Hepatocyte (in vitro differentiated cells): ENCODE measurements at regions not wholly inside any gene's neighbourhood (a gene's known extent, or its start where the extent isn't known, plus 50 kb on each side); places are given as distances from the start of the nearest gene placed in this dataset.
A peak's percentile ranks its signal among the peaks of the same experiment; 100 is the strongest.

Experiments
- DNase-seq: peaks from one replicate; pipeline ENCODE4 v3.0.0-alpha.2; 2016; ENCODE audit warnings: low spot score
- H2AFZ ChIP-seq: fragments of 200-600 bp; sonication (generic); 2 replicates; pipeline ENCODE4 v1.6.0; 2016; ENCODE audit warnings: antibody characterized with exemption, mild to moderate bottlenecking
- H3K27ac ChIP-seq: fragments of 200-600 bp; sonication (generic); 2 replicates; pipeline ENCODE4 v1.5.1; 2016; ENCODE audit warnings: mild to moderate bottlenecking
- H3K27me3 ChIP-seq: fragments of 200-600 bp; sonication (generic); 2 replicates; pipeline ENCODE4 v1.6.1; 2016
- H3K36me3 ChIP-seq: fragments of 200-600 bp; sonication (generic); replicated peaks from 2 replicates; pipeline ENCODE4 v1.5.1; 2016; ENCODE audit warnings: low read depth; ENCODE audit not compliant: insufficient read depth
- H3K4me1 ChIP-seq: fragments of 200-600 bp; sonication (generic); 2 replicates; pipeline ENCODE4 v1.5.1; 2016; ENCODE audit warnings: mild to moderate bottlenecking, moderate library complexity; ENCODE audit not compliant: insufficient read depth
- H3K4me2 ChIP-seq: fragments of 200-600 bp; sonication (generic); 2 replicates; pipeline ENCODE4 v1.6.0; 2016
- H3K4me3 ChIP-seq: fragments of 200-600 bp; sonication (generic); 2 replicates; pipeline ENCODE4 v1.5.1; 2016; ENCODE audit warnings: mild to moderate bottlenecking
- H3K79me2 ChIP-seq: fragments of 200-600 bp; sonication (generic); 2 replicates; pipeline ENCODE4 v1.6.0; 2017; ENCODE audit warnings: mild to moderate bottlenecking
- H3K9me2 ChIP-seq: fragments of 200-600 bp; sonication (generic); replicated peaks from 2 replicates; pipeline ENCODE4 v1.6.0; 2017; ENCODE audit warnings: mild to moderate bottlenecking; ENCODE audit not compliant: insufficient read depth
- H3K9me3 ChIP-seq: fragments of 200-600 bp; sonication (generic); 2 replicates; pipeline ENCODE4 v1.5.1; 2016; ENCODE audit warnings: low read depth, mild to moderate bottlenecking
- H4K20me1 ChIP-seq: fragments of 200-600 bp; sonication (generic); 2 replicates; pipeline ENCODE4 v1.6.0; 2016; ENCODE audit warnings: mild to moderate bottlenecking; ENCODE audit not compliant: insufficient read depth, poor library complexity, severe bottlenecking
- CTCF ChIP-seq: fragments of 200-600 bp; sonication (generic); IDR thresholded peaks from 2 replicates; pipeline ENCODE4 v1.5.1; 2016; ENCODE audit warnings: antibody characterized with exemption, mild to moderate bottlenecking; ENCODE audit not compliant: poor library complexity
- EZH2 ChIP-seq: fragments of 200-600 bp; sonication (generic); IDR thresholded peaks from 2 replicates; pipeline ENCODE4 v1.6.1; 2016; ENCODE audit warnings: antibody characterized with exemption, mild to moderate bottlenecking, borderline replicate concordance
- EZH2phosphoT487 ChIP-seq: fragments of 200-600 bp; sonication (generic); IDR thresholded peaks from one replicate; pipeline ENCODE4 v1.6.1; 2018; ENCODE audit warnings: antibody characterized with exemption, mild to moderate bottlenecking, low read depth, moderate library complexity; ENCODE audit not compliant: unreplicated experiment, severe bottlenecking
- WGBS: methylation state at CpG from one replicate; pipeline ENCODE4 v1.1.6; 2016; ENCODE audit warnings: low lambda C conversion rate; ENCODE audit errors: missing lambda C conversion rate; 5-methylcytosine and 5-hydroxymethylcytosine counted together

- H3K9me3 ChIP-seq, result no peaks in the 10 kb centered on the region
- H3K79me2 ChIP-seq, result no peaks in the 10 kb centered on the region
- no peaks in the 10 kb centered on the region for H3K27me3 ChIP-seq
- no peaks in the 10 kb centered on the region for H4K20me1 ChIP-seq
- no peaks in the 10 kb centered on the region for H3K4me1 ChIP-seq
- TF ChIP-seq CTCF (no peak), EZH2 (no peak), EZH2phosphoT487 (no peak)
- H3K36me3 ChIP-seq, result no peaks in the 10 kb centered on the region
- WGBS, result 94% methylated on average over 2 of the region's 2 CpGs
- H2AFZ ChIP-seq, result no peak overlapping the region
- no peaks in the 10 kb centered on the region for H3K9me2 ChIP-seq
- peak; percentile 62 for DNase-seq
- H3K27ac ChIP-seq, result no peak overlapping the region
- H3K4me2 ChIP-seq, result no peak overlapping the region
- H3K4me3 ChIP-seq, result no peak overlapping the region
Measured at GRCh38 chr1:116268211-116268610, 104.8 kb upstream of the ATP1A1 start.

GRCh38 chr1:116270316-116271057 lies 102.6 kb upstream of the ATP1A1 start:
- H3K4me3 ChIP-seq, result no peak overlapping the region
- no peak for DNase-seq
- H3K4me2 ChIP-seq, result no peak overlapping the region
- TF ChIP-seq CTCF, result no peak
- TF ChIP-seq EZH2phosphoT487, result no peak
- no peak for TF ChIP-seq EZH2
- H3K27ac ChIP-seq, result no peak overlapping the region
- no peaks in the 10 kb centered on the region for H3K79me2 ChIP-seq
- H3K9me2 ChIP-seq, result no peaks in the 10 kb centered on the region
- no peaks in the 10 kb centered on the region for H3K36me3 ChIP-seq
- H2AFZ ChIP-seq, result no peak overlapping the region
- 71% methylated on average over 2 of the region's 2 CpGs for WGBS
- no peaks in the 10 kb centered on the region for H3K4me1 ChIP-seq
- no peaks in the 10 kb centered on the region for H4K20me1 ChIP-seq
- H3K27me3 ChIP-seq, result no peaks in the 10 kb centered on the region
- H3K9me3 ChIP-seq, result no peaks in the 10 kb centered on the region

DNA sequence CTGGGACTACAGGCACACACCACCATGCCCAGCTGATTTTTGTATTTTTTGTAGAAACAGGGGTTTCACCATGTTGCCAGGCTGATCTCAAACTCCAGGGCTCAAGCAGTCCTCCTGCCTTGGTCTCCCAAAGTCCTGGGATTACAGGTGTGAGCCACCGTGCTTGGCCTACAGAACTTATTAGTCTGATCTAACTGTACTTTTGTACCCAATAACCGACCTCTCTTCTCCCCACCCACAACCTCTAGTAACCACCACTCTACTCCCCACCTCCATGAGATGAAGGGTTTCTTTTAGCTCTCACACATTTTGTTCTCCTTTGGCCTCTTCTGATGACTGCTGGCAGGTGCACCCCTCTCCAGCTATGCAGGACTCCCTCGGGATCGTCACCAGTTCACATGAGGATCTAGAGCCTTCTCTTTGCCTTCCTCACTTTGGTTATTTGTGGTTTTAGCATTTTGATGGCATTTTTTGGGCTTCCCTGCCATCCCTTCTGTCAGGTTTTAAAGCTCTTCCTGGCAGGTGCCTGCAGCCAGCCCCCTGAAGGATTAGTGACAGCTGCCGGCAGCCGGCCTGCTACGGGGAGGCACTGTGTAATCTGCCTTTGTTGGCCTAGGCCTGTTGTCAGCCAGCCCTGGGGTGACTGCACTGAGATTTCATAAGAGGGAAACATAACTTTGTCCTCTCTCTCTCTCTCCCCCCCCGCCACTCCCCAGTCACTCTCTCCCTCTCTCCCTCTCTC lies 99.8 kb upstream of the ATP1A1 start:
- 76% methylated on average over 8 of the region's 8 CpGs for WGBS
- H3K4me2 ChIP-seq, result no peak overlapping the region

DNA sequence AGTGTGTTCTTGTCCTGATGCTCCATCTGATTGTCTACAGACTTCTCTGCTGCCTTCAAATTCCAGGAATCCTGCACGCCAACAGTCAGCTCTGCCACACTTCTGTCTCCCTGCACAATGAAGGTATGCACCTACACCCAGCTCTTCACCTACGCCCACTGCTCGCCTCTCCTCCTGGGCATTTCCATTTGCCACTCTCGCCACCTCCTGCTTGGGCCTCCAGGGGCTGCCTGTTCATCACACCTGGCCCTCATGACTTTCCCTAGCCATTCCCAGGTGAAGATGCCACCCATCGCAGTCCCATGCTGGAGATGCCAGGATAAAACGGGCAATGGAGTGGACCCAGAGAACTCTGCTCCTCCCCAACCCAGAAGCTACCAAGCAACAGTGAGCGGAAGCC lies 96.5 kb upstream of the ATP1A1 start:
- no peak overlapping the region for H3K27ac ChIP-seq
- H3K9me3 ChIP-seq, result no peaks in the 10 kb centered on the region
- H3K9me2 ChIP-seq, result no peaks in the 10 kb centered on the region
- DNase-seq, result no peak
- no peaks in the 10 kb centered on the region for H4K20me1 ChIP-seq
- H3K4me1 ChIP-seq, result no peaks in the 10 kb centered on the region
- H3K27me3 ChIP-seq, result no peaks in the 10 kb centered on the region
- WGBS, result 97% methylated on average over 7 of the region's 7 CpGs
- TF ChIP-seq EZH2 (no peak), CTCF (no peak), EZH2phosphoT487 (no peak)
- H3K79me2 ChIP-seq, result no peaks in the 10 kb centered on the region
- H2AFZ ChIP-seq, result no peak overlapping the region
- H3K4me2 ChIP-seq, result no peak overlapping the region
- H3K36me3 ChIP-seq, result no peaks in the 10 kb centered on the region
- no peak overlapping the region for H3K4me3 ChIP-seq

More for the DNA sequence above, 99.8 kb upstream of the ATP1A1 start:
- H3K9me2 ChIP-seq, result no peaks in the 10 kb centered on the region
- no peaks in the 10 kb centered on the region for H3K36me3 ChIP-seq
- H4K20me1 ChIP-seq, result no peaks in the 10 kb centered on the region
- peak overlapping the region; percentile 61 for H3K27ac ChIP-seq
- no peaks in the 10 kb centered on the region for H3K9me3 ChIP-seq
- TF ChIP-seq EZH2 (no peak), EZH2phosphoT487 (no peak)
- no peaks in the 10 kb centered on the region for H3K79me2 ChIP-seq
- H2AFZ ChIP-seq, result no peak overlapping the region
- DNase-seq, result peak; percentile 52
- no peaks in the 10 kb centered on the region for H3K27me3 ChIP-seq
- H3K4me1 ChIP-seq, result no peaks in the 10 kb centered on the region
- H3K4me3 ChIP-seq, result no peak overlapping the region
